ENCODE measurements at regions not wholly inside any gene's neighbourhood (a gene's known extent, or its start where the extent isn't known, plus 50 kb on each side); places are given as distances from the start of the nearest gene placed in this dataset.

- TF ChIP-seq CTCF (IDR thresholded peaks at IDR 0.05; ENCODE audit: insufficient read depth, low read length): no peak
These were observed 124.1 kb upstream of the PDHA2 start for GRCh38 chr4:95715830-95716229.

GRCh38 chr4:95714571-95714970, 125.3 kb upstream of the PDHA2 start:
- no peak overlapping the region for H3K4me3 ChIP-seq (ENCODE audit: low read depth, low read length)
- TF ChIP-seq CTCF (IDR thresholded peaks at IDR 0.05; ENCODE audit: insufficient read depth, low read length): no peak
- DNase-seq (ENCODE audit: low read depth): no peak

More at GRCh38 chr4:95715830-95716229, 124.1 kb upstream of the PDHA2 start:
- H3K4me3 ChIP-seq (ENCODE audit: low read depth, low read length): no peak overlapping the region
- DNase-seq (ENCODE audit: low read depth): no peak

GRCh38 chr4:95705323-95705722, 134.6 kb upstream of the PDHA2 start:
- no peak overlapping the region for H3K4me3 ChIP-seq (ENCODE audit: low read depth, low read length)
- DNase-seq (ENCODE audit: low read depth): no peak
- TF ChIP-seq CTCF (IDR thresholded peaks at IDR 0.05; ENCODE audit: insufficient read depth, low read length): no peak

GRCh38 chr4:95701500-95702170, 138.3 kb upstream of the PDHA2 start:
- no peak overlapping the region for H3K4me3 ChIP-seq (ENCODE audit: low read depth, low read length)
- no peak for TF ChIP-seq CTCF (IDR thresholded peaks at IDR 0.05; ENCODE audit: insufficient read depth, low read length)
- DNase-seq (ENCODE audit: low read depth): peak; percentile 38

GRCh38 chr4:95694411-95694810, 145.5 kb upstream of the PDHA2 start:
- TF ChIP-seq CTCF (IDR thresholded peaks at IDR 0.05; ENCODE audit: insufficient read depth, low read length): no peak
- H3K4me3 ChIP-seq (ENCODE audit: low read depth, low read length): no peak overlapping the region
- DNase-seq (ENCODE audit: low read depth): no peak

- no peak for TF ChIP-seq CTCF (IDR thresholded peaks at IDR 0.05; ENCODE audit: insufficient read depth, low read length)
- H3K4me3 ChIP-seq (ENCODE audit: low read depth, low read length): no peak overlapping the region
- DNase-seq (ENCODE audit: low read depth): no peak
These were observed 144.8 kb upstream of the UNC5C start for GRCh38 chr4:95693594-95693993.

GRCh38 chr4:95676190-95676589, 127.4 kb upstream of the UNC5C start:
- DNase-seq (ENCODE audit: low read depth): no peak
- no peak overlapping the region for H3K4me3 ChIP-seq (ENCODE audit: low read depth, low read length)
- no peak for TF ChIP-seq CTCF (IDR thresholded peaks at IDR 0.05; ENCODE audit: insufficient read depth, low read length)

All from fibroblast of the aortic adventitia (primary cell).